Kidney tubule cell (primary cell): ENCODE measurements at regions not wholly inside any gene's neighbourhood (a gene's known extent, or its start where the extent isn't known, plus 50 kb on each side); places are given as distances from the start of the nearest gene placed in this dataset.
A peak's percentile ranks its signal among the peaks of the same experiment; 100 is the strongest.

Source experiments
- DNase-seq: peaks from one replicate; pipeline ENCODE4 v3.0.0-alpha.2; 2018; ENCODE audit warnings: low spot score

GRCh38 chr2:136243638-136244535, 125.9 kb upstream of the CXCR4 start:
- no peak for DNase-seq

GRCh38 chr2:136242687-136243277, 124.8 kb upstream of the CXCR4 start:
- peak; percentile 25 for DNase-seq

- DNase-seq = no peak
These were observed 124.2 kb upstream of the CXCR4 start for GRCh38 chr2:136242100-136242499.

- no peak for DNase-seq
These were observed 121.2 kb upstream of the CXCR4 start for GRCh38 chr2:136239079-136239685.

GRCh38 chr2:136238286-136239078, 120.5 kb upstream of the CXCR4 start:
- peak; percentile 72 for DNase-seq

- DNase-seq = peak; percentile 93
These were observed 118.1 kb upstream of the CXCR4 start for GRCh38 chr2:136236019-136236418.

GRCh38 chr2:136235546-136235945, 117.6 kb upstream of the CXCR4 start:
- no peak for DNase-seq

- no peak for DNase-seq
These were observed 116.3 kb upstream of the CXCR4 start for GRCh38 chr2:136234261-136234660.

- DNase-seq = no peak
These were observed 115.3 kb upstream of the CXCR4 start for GRCh38 chr2:136233298-136233697.

- no peak for DNase-seq
These were observed 114.7 kb upstream of the CXCR4 start for GRCh38 chr2:136232456-136233172.

GRCh38 chr2:136230464-136230863, 112.5 kb upstream of the CXCR4 start:
- no peak for DNase-seq

GRCh38 chr2:136226903-136227302, 109.0 kb upstream of the CXCR4 start:
- no peak for DNase-seq

GRCh38 chr2:136225950-136226835, 108.2 kb upstream of the CXCR4 start:
- no peak for DNase-seq

- DNase-seq = no peak
These were observed 105.3 kb upstream of the CXCR4 start for GRCh38 chr2:136223274-136223673.

- no peak for DNase-seq
These were observed 104.9 kb upstream of the CXCR4 start for GRCh38 chr2:136222862-136223261.

- DNase-seq = no peak
These were observed 103.1 kb upstream of the CXCR4 start for GRCh38 chr2:136221026-136221425.

GRCh38 chr2:136219963-136220362, 102.0 kb upstream of the CXCR4 start:
- DNase-seq = no peak

- no peak for DNase-seq
These were observed 101.4 kb upstream of the CXCR4 start for GRCh38 chr2:136219341-136219740.

- DNase-seq = peak; percentile 53
These were observed 100.0 kb upstream of the CXCR4 start for GRCh38 chr2:136217996-136218395.

- no peak for DNase-seq
These were observed 98.0 kb upstream of the CXCR4 start for GRCh38 chr2:136215908-136216472.
